ENCODE measurements at regions not wholly inside any gene's neighbourhood (a gene's known extent, or its start where the extent isn't known, plus 50 kb on each side); places are given as distances from the start of the nearest gene placed in this dataset.

DNA sequence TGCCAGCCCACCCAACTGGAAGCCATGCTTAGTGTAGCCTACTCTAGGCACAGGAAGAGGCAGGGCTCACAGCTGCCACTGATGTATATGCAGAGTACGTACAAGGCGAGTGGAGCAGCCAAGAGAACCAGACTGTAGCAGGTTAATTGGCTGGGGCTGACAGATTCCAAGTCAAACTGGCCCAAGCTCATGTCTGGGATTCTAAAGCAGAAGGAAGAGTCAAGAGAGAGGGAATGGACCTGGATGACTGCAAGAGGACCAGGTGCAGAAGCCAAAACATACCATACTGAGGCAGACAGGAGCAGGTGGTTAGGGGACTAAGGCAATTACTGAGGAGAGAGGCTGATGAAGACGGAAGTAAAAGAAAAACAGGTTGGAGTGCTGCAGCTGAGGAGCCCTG, 51.3 kb upstream of the LRRN2 start:
- Mint-ChIP-seq H3K27ac (no peak overlapping the region), H3K4me3 (no peak overlapping the region), H3K4me1 (no peaks in the 10 kb centered on the region), H3K27me3 (peaks cover 60% of the 10 kb centered on the region), H3K9me3 (ENCODE audit: insufficient read depth) (peaks cover 13% of the 10 kb centered on the region)
- Histone ChIP-seq H3K9me3 (ENCODE audit: control extremely low read depth in 1 of 3, control insufficient read depth in 2 of 3, insufficient read depth in 1 of 3, low read length in 2 of 3) (peaks cover 0 to 20% (median 4%) of the 10 kb centered on the region in 3 donors), H4K20me1 (ENCODE audit: control insufficient read depth, insufficient read depth, low read length, poor library complexity, severe bottlenecking) (no peaks in the 10 kb centered on the region), H3K9ac (ENCODE audit: low read length) (no peak overlapping the region), H3K4me2 (replicated peaks; ENCODE audit: low read depth, low read length, poor library complexity, severe bottlenecking) (no peak overlapping the region), H2AFZ (ENCODE audit: insufficient read depth, low read depth, low read length, poor library complexity, severe bottlenecking) (no peak overlapping the region), H3K79me2 (ENCODE audit: control insufficient read depth, insufficient read depth, low read length) (no peaks in the 10 kb centered on the region), H3K36me3 (replicated peaks in 1 of 2; ENCODE audit: control extremely low read depth in 1 of 2, control insufficient read depth in 1 of 2, extremely low read depth in 1 of 2, insufficient read depth in 2 of 2, low read length in 1 of 2) (no peaks in the 10 kb centered on the region), H3K27ac (ENCODE audit: low read length in 2 of 2) (no peak overlapping the region), H3K4me1 (ENCODE audit: control insufficient read depth in 2 of 2, insufficient read depth in 2 of 2, low read length in 2 of 2) (no peaks in the 10 kb centered on the region), H3K27me3 (replicated peaks in 1 of 4; ENCODE audit: control extremely low read depth in 1 of 4, control insufficient read depth in 3 of 4, insufficient read depth in 4 of 4, low read length in 3 of 4) (peaks cover 0 to 11% (median 0%) of the 10 kb centered on the region in 4 experiments), H3K4me3 (ENCODE audit: control extremely low read depth in 1 of 5, extremely low read depth in 1 of 5, insufficient read depth in 1 of 5, low read depth in 2 of 5, low read length in 4 of 5) (no peak overlapping the region)
- ChIA-PET CTCF (no interaction called here), POLR2A (no interaction called here)
- WGBS (ENCODE audit: insufficient coverage): 79% methylated on average over 2 of the region's 3 CpGs
- DNase-seq: no peak
- no peak for TF ChIP-seq EZH2 (IDR thresholded peaks at IDR 0.05; ENCODE audit: borderline replicate concordance, insufficient read depth, low read depth, low read length, poor library complexity, severe bottlenecking)
- no peak for ATAC-seq (ENCODE audit: low read depth)
- intact Hi-C loops (cut with micrococcal nuclease): no loop called here

DNA sequence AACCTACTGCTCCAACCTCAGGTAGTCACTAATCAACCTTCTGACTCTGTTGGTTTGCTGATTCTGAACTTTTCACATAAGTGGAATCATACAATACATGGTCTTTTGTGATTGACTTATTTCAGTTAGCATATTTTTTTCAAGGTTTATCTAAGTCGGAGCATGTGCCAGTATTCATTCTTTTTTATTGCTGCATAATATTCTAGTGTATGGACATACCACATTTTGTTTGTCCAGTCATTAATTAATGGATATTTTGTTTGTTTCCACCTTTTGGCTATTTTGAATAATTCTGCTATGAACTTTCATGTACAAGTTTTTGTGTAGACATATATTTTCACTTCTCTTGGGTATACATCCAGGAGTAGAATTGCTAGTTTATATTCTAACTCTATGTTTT, 53.0 kb upstream of the LRRN2 start:
- H3K36me3 ChIP-seq (replicated peaks in 1 of 2; ENCODE audit: control extremely low read depth in 1 of 2, control insufficient read depth in 1 of 2, extremely low read depth in 1 of 2, insufficient read depth in 2 of 2, low read length in 1 of 2): no peaks in the 10 kb centered on the region
- no peaks in the 10 kb centered on the region for H4K20me1 ChIP-seq (ENCODE audit: control insufficient read depth, insufficient read depth, low read length, poor library complexity, severe bottlenecking)
- H3K27ac ChIP-seq (ENCODE audit: low read length in 2 of 2): no peak overlapping the region
- H3K79me2 ChIP-seq (ENCODE audit: control insufficient read depth, insufficient read depth, low read length): no peaks in the 10 kb centered on the region
- TF ChIP-seq, protein P1, sequence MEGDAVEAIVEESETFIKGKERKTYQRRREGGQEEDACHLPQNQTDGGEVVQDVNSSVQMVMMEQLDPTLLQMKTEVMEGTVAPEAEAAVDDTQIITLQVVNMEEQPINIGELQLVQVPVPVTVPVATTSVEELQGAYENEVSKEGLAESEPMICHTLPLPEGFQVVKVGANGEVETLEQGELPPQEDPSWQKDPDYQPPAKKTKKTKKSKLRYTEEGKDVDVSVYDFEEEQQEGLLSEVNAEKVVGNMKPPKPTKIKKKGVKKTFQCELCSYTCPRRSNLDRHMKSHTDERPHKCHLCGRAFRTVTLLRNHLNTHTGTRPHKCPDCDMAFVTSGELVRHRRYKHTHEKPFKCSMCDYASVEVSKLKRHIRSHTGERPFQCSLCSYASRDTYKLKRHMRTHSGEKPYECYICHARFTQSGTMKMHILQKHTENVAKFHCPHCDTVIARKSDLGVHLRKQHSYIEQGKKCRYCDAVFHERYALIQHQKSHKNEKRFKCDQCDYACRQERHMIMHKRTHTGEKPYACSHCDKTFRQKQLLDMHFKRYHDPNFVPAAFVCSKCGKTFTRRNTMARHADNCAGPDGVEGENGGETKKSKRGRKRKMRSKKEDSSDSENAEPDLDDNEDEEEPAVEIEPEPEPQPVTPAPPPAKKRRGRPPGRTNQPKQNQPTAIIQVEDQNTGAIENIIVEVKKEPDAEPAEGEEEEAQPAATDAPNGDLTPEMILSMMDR (IDR thresholded peaks at IDR 0.05): no peak
- no peak for TF ChIP-seq EZH2 (IDR thresholded peaks at IDR 0.05; ENCODE audit: borderline replicate concordance, insufficient read depth, low read depth, low read length, poor library complexity, severe bottlenecking)
- no peak overlapping the region for H2AFZ ChIP-seq (ENCODE audit: insufficient read depth, low read depth, low read length, poor library complexity, severe bottlenecking)
- H3K27me3 Mint-ChIP-seq: peaks cover 61% of the 10 kb centered on the region
- WGBS (ENCODE audit: insufficient coverage): no CpG with 5 or more reads among the region's 1 CpG
- H3K4me2 ChIP-seq (replicated peaks; ENCODE audit: low read depth, low read length, poor library complexity, severe bottlenecking): no peak overlapping the region
- CTCF ChIA-PET: interaction anchor here (1.0 kb wide), 1 partner anchor 9 kb away, joined by 4 read pairs; no protein-coding TSS in a partner anchor
- peaks cover 0 to 20% (median 4%) of the 10 kb centered on the region in 3 donors for H3K9me3 ChIP-seq (ENCODE audit: control extremely low read depth in 1 of 3, control insufficient read depth in 2 of 3, insufficient read depth in 1 of 3, low read length in 2 of 3)
- ATAC-seq (ENCODE audit: low read depth): no peak
- H3K4me1 Mint-ChIP-seq: no peaks in the 10 kb centered on the region
- peaks cover 13% of the 10 kb centered on the region for H3K9me3 Mint-ChIP-seq (ENCODE audit: insufficient read depth)
- H3K27me3 ChIP-seq (replicated peaks in 1 of 4; ENCODE audit: control extremely low read depth in 1 of 4, control insufficient read depth in 3 of 4, insufficient read depth in 4 of 4, low read length in 3 of 4): peaks cover 0 to 13% (median under 1%) of the 10 kb centered on the region in 4 experiments
- H3K27ac Mint-ChIP-seq: no peak overlapping the region
- H3K9ac ChIP-seq (ENCODE audit: low read length): no peak overlapping the region
- H3K4me1 ChIP-seq (ENCODE audit: control insufficient read depth in 2 of 2, insufficient read depth in 2 of 2, low read length in 2 of 2): no peaks in the 10 kb centered on the region
- POLR2A ChIA-PET: no interaction called here
- no peak for DNase-seq
- no peak overlapping the region for H3K4me3 ChIP-seq (ENCODE audit: control extremely low read depth in 1 of 5, extremely low read depth in 1 of 5, insufficient read depth in 1 of 5, low read depth in 2 of 5, low read length in 4 of 5)
- intact Hi-C loops (cut with micrococcal nuclease): no loop called here
- H3K4me3 Mint-ChIP-seq: no peak overlapping the region

All from B cell (primary cell).